Karpas-422 (cell line): ENCODE measurements at regions not wholly inside any gene's neighbourhood (a gene's known extent, or its start where the extent isn't known, plus 50 kb on each side); places are given as distances from the start of the nearest gene placed in this dataset.
"Not testable (repeated sequence)": the region's sequence is repeated elsewhere in the genome, so short reads cannot be mapped to it uniquely, and the experiment has no call there.

Experiments
- DNase-seq: peaks from one replicate; pipeline ENCODE4 v3.0.0-alpha.2; 2015
- H2AFZ ChIP-seq: fragments of 200-600 bp; sonication (generic); 2 replicates; pipeline ENCODE4 v1.6.1; 2014; ENCODE audit warnings: antibody characterized with exemption, low read length, mixed read lengths
- H3K27ac ChIP-seq: fragments of 200-600 bp; sonication (generic); 2 replicates; pipeline ENCODE4 v1.5.1; 2014; ENCODE audit warnings: mild to moderate bottlenecking, low read length, moderate library complexity
- H3K27me3 ChIP-seq: fragments of 200-600 bp; sonication (generic); 2 replicates; pipeline ENCODE4 v1.6.1; 2014; ENCODE audit warnings: low read length, mixed read lengths
- H3K36me3 ChIP-seq: fragments of 200-600 bp; sonication (generic); 2 replicates; pipeline ENCODE4 v1.6.1; 2014; ENCODE audit warnings: low read length, mixed read lengths; ENCODE audit not compliant: insufficient read depth
- H3K4me1 ChIP-seq: fragments of 200-600 bp; sonication (generic); 2 replicates; pipeline ENCODE4 v1.6.1; 2014; ENCODE audit warnings: mild to moderate bottlenecking, low read length, mixed read lengths
- H3K4me2 ChIP-seq: fragments of 200-600 bp; sonication (generic); 2 replicates; pipeline ENCODE4 v1.6.1; 2014; ENCODE audit warnings: low read length, low read depth, mild to moderate bottlenecking; ENCODE audit not compliant: poor library complexity, severe bottlenecking
- H3K4me3 ChIP-seq: fragments of 200-600 bp; sonication (generic); 2 replicates; pipeline ENCODE4 v1.5.1; 2014; ENCODE audit warnings: mild to moderate bottlenecking, antibody characterized with exemption, low read length, mixed read lengths
- H3K79me2 ChIP-seq: fragments of 200-600 bp; sonication (generic); 2 replicates; pipeline ENCODE4 v1.6.1; 2014; ENCODE audit warnings: mild to moderate bottlenecking, low read length, mixed read lengths
- H3K9ac ChIP-seq: fragments of 200-600 bp; sonication (generic); 2 replicates; pipeline ENCODE4 v1.6.0; 2014; ENCODE audit warnings: low read length
- H3K9me2 ChIP-seq: fragments of 200-600 bp; sonication (generic), shearing (Covaris generic); replicated peaks from 2 replicates; pipeline ENCODE4 v1.6.0; 2014; ENCODE audit warnings: mild to moderate bottlenecking, low read length, moderate library complexity; ENCODE audit not compliant: insufficient read depth
- H3K9me3 ChIP-seq: fragments of 300-700, 200-600 bp; sonication (generic); 2 replicates; pipeline ENCODE4 v1.6.1; 2014; ENCODE audit warnings: low read length, mixed read lengths
- H4K20me1 ChIP-seq: fragments of 200-600 bp; sonication (generic); 2 replicates; pipeline ENCODE4 v1.6.1; 2014; ENCODE audit warnings: mild to moderate bottlenecking, antibody characterized with exemption, low read length, low read depth; ENCODE audit not compliant: insufficient read depth

- H3K27ac ChIP-seq: no peak overlapping the region
- no peaks in the 10 kb centered on the region for H3K36me3 ChIP-seq
- no peaks in the 10 kb centered on the region for H3K79me2 ChIP-seq
- H3K9me2 ChIP-seq: no peaks in the 10 kb centered on the region
- no peak overlapping the region for H2AFZ ChIP-seq
- DNase-seq: no peak
- no peaks in the 10 kb centered on the region for H3K4me1 ChIP-seq
- no peak overlapping the region for H3K9ac ChIP-seq
- H4K20me1 ChIP-seq: no peaks in the 10 kb centered on the region
- no peak overlapping the region for H3K4me2 ChIP-seq
- peaks cover 30% of the 10 kb centered on the region for H3K9me3 ChIP-seq
- H3K27me3 ChIP-seq: no peaks in the 10 kb centered on the region
- no peak overlapping the region for H3K4me3 ChIP-seq
Measured at GRCh38 chr13:82092312-82092711, 1751.4 kb upstream of the SPRY2 start.

- DNase-seq: no peak
- no peak overlapping the region for H2AFZ ChIP-seq
- no peaks in the 10 kb centered on the region for H3K4me1 ChIP-seq
- no peaks in the 10 kb centered on the region for H3K27me3 ChIP-seq
- no peak overlapping the region for H3K4me3 ChIP-seq
- H3K9ac ChIP-seq: no peak overlapping the region
- H4K20me1 ChIP-seq: no peaks in the 10 kb centered on the region
- H3K36me3 ChIP-seq: no peaks in the 10 kb centered on the region
- no peaks in the 10 kb centered on the region for H3K9me2 ChIP-seq
- H3K27ac ChIP-seq: no peak overlapping the region
- no peak overlapping the region for H3K4me2 ChIP-seq
- H3K79me2 ChIP-seq: no peaks in the 10 kb centered on the region
- peaks cover 28% of the 10 kb centered on the region; the same call in 1 of the 2 replicates for H3K9me3 ChIP-seq
Measured at GRCh38 chr13:82088781-82089180, 1747.9 kb upstream of the SPRY2 start.

DNA sequence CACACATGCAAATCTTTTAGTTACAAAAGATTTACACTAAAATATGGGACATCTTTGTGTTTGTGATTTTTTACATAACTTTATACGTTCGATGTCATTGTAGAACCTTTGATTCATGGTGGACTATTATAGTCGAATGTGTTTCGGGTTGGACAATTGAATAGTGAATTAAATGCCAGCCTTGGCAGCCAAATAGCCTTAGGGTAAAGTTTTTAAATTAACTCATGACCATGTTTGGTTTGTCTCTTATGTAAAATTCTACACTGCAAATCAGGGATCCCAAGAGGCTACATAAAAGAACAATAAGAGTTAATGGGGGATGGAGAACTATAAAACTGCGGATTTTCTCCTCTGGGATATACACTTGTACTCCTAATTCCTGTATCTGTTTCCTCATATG is 1735.6 kb upstream of the SPRY2 start:
- H3K4me1 ChIP-seq: no peaks in the 10 kb centered on the region
- H2AFZ ChIP-seq: no peak overlapping the region
- no peaks in the 10 kb centered on the region for H3K79me2 ChIP-seq
- no peak overlapping the region for H3K9ac ChIP-seq
- no peaks in the 10 kb centered on the region for H4K20me1 ChIP-seq
- H3K27me3 ChIP-seq: no peaks in the 10 kb centered on the region
- no peak overlapping the region for H3K4me3 ChIP-seq
- H3K27ac ChIP-seq: no peak overlapping the region
- H3K9me2 ChIP-seq: no peaks in the 10 kb centered on the region
- H3K36me3 ChIP-seq: no peaks in the 10 kb centered on the region
- peaks cover 26% of the 10 kb centered on the region for H3K9me3 ChIP-seq
- H3K4me2 ChIP-seq: no peak overlapping the region
- no peak for DNase-seq

- Histone ChIP-seq H3K4me3 (no peak overlapping the region), H3K9ac (no peak overlapping the region), H2AFZ (no peak overlapping the region), H4K20me1 (no peaks in the 10 kb centered on the region), H3K9me2 (no peaks in the 10 kb centered on the region), H3K27me3 (no peaks in the 10 kb centered on the region), H3K4me1 (no peaks in the 10 kb centered on the region), H3K4me2 (no peak overlapping the region), H3K79me2 (no peaks in the 10 kb centered on the region), H3K9me3 (peaks cover 30% of the 10 kb centered on the region), H3K27ac (no peak overlapping the region), H3K36me3 (no peaks in the 10 kb centered on the region)
- DNase-seq: no peak
Measured at GRCh38 chr13:82070416-82070815, 1729.5 kb upstream of the SPRY2 start.

- Histone ChIP-seq H3K4me2 (no peak overlapping the region), H3K4me1 (no peaks in the 10 kb centered on the region), H3K9me2 (no peaks in the 10 kb centered on the region), H3K79me2 (no peaks in the 10 kb centered on the region), H3K9me3 (peaks cover 31% of the 10 kb centered on the region), H3K27me3 (no peaks in the 10 kb centered on the region), H2AFZ (no peak overlapping the region), H3K27ac (no peak overlapping the region), H4K20me1 (no peaks in the 10 kb centered on the region), H3K4me3 (no peak overlapping the region), H3K36me3 (no peaks in the 10 kb centered on the region), H3K9ac (no peak overlapping the region)
- DNase-seq: no peak
Measured at GRCh38 chr13:82062772-82063171, 1721.8 kb upstream of the SPRY2 start.

GRCh38 chr13:82058364-82058763 is 1717.4 kb upstream of the SPRY2 start:
- H3K4me1 ChIP-seq: no peaks in the 10 kb centered on the region
- no peak for DNase-seq

DNA sequence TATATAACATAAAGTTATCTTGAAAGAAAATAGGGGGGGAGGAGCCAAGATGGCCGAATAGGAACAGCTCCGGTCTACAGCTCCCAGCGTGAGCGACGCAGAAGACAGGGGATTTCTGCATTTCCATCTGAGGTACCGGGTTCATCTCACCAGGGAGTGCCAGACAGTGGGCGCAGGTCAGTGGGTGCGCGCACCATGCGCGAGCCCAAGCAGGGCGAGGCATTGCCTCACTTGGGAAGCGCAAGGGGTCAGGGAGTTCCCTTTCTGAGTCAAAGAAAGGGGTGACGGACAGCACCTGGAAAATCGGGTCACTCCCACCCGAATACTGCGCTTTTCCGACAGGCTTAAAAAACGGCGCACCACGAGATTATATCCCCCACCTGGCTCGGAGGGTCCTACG is 1704.4 kb upstream of the SPRY2 start:
- H3K4me2 ChIP-seq, DNase-seq, H3K4me1 ChIP-seq, H2AFZ ChIP-seq, H4K20me1 ChIP-seq, H3K79me2 ChIP-seq, H3K27ac ChIP-seq, H3K9me2 ChIP-seq, H3K9ac ChIP-seq, H3K9me3 ChIP-seq, H3K27me3 ChIP-seq, H3K36me3 ChIP-seq, H3K4me3 ChIP-seq: not testable (repeated sequence)

More at GRCh38 chr13:82058364-82058763, 1717.4 kb upstream of the SPRY2 start:
- H3K9me2 ChIP-seq: no peaks in the 10 kb centered on the region
- H3K27ac ChIP-seq: no peak overlapping the region
- peaks cover 21% of the 10 kb centered on the region for H3K9me3 ChIP-seq
- no peak overlapping the region for H3K4me3 ChIP-seq
- no peak overlapping the region for H2AFZ ChIP-seq
- H3K36me3 ChIP-seq: no peaks in the 10 kb centered on the region
- H3K79me2 ChIP-seq: no peaks in the 10 kb centered on the region
- no peak overlapping the region for H3K4me2 ChIP-seq
- no peaks in the 10 kb centered on the region for H3K27me3 ChIP-seq
- H4K20me1 ChIP-seq: no peaks in the 10 kb centered on the region
- H3K9ac ChIP-seq: no peak overlapping the region

GRCh38 chr13:82036602-82037001 is 1695.7 kb upstream of the SPRY2 start:
- Histone ChIP-seq H3K27ac (no peak overlapping the region), H3K9me2 (no peaks in the 10 kb centered on the region), H3K79me2 (no peaks in the 10 kb centered on the region), H3K9me3 (peaks cover 15% of the 10 kb centered on the region), H3K4me2 (no peak overlapping the region), H3K27me3 (no peaks in the 10 kb centered on the region), H3K9ac (no peak overlapping the region), H2AFZ (no peak overlapping the region), H4K20me1 (no peaks in the 10 kb centered on the region), H3K4me1 (no peaks in the 10 kb centered on the region), H3K4me3 (no peak overlapping the region), H3K36me3 (no peaks in the 10 kb centered on the region)
- no peak for DNase-seq

DNA sequence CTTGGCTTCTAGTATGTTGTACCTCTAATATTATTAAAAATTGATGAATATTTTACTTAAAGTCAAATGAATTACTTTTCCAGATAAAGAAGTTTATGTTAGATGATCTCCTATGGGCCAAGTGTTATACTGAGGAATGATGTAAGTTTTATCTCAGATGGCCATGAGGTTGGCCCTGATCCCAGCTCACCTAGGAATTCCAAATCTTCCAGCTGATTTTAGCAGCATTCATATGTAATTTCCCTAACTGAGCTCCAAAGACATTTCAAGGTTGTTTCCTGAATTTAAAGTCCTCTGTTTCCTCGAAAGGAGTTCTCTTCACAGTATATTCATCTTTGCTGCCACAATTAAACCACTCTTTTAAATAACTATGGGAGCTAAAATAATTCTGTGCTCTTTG is 1670.4 kb upstream of the SPRY2 start:
- Histone ChIP-seq H3K9me2 (no peaks in the 10 kb centered on the region), H3K4me2 (no peak overlapping the region), H3K79me2 (no peaks in the 10 kb centered on the region), H3K27ac (no peak overlapping the region), H3K9me3 (peaks cover 23% of the 10 kb centered on the region), H2AFZ (no peak overlapping the region), H3K4me3 (no peak overlapping the region), H3K27me3 (no peaks in the 10 kb centered on the region), H3K36me3 (no peaks in the 10 kb centered on the region), H3K9ac (no peak overlapping the region), H3K4me1 (no peaks in the 10 kb centered on the region), H4K20me1 (no peaks in the 10 kb centered on the region)
- no peak for DNase-seq
